ENCODE measurements at regions not wholly inside any gene's neighbourhood (a gene's known extent, or its start where the extent isn't known, plus 50 kb on each side); places are given as distances from the start of the nearest gene placed in this dataset.

DNA sequence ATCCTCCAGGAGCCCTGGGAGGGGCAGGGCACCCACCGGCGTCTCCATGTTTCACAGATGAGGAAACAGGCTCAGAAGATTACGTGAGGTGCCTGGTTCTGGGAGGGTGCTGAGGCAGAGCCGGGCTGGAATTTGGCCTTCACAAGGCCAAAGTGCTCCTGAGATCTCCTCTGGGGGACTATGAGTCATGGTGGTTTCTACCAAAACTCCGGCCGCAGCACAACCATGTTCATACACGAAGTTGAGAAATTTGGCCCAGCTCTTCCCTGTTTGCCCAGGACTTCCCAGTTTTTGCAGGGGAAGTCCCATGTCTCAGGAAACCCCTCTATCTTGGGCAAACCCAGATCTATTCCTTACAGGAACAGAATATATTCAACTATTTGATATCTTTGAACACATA is 172.9 kb upstream of the CDYL start:
- Histone ChIP-seq H3K4me3 (no peak overlapping the region), H3K27ac (no peak overlapping the region), H3K9me3 (no peaks in the 10 kb centered on the region), H3K36me3 (no peaks in the 10 kb centered on the region), H3K4me1 (peaks cover 0 to 10% (median 7%) of the 10 kb centered on the region in 4 donors), H3K27me3 (no peaks in the 10 kb centered on the region)
- peak; percentile 81 for DNase-seq
- WGBS, 2 donors, result 79 to 84% methylated on average over 7 of the region's 7 CpGs
- TF ChIP-seq POLR2AphosphoS5 (IDR thresholded peaks at IDR 0.05), result peak in 1 of 4 donors; percentile 18
- TF ChIP-seq, protein P1, sequence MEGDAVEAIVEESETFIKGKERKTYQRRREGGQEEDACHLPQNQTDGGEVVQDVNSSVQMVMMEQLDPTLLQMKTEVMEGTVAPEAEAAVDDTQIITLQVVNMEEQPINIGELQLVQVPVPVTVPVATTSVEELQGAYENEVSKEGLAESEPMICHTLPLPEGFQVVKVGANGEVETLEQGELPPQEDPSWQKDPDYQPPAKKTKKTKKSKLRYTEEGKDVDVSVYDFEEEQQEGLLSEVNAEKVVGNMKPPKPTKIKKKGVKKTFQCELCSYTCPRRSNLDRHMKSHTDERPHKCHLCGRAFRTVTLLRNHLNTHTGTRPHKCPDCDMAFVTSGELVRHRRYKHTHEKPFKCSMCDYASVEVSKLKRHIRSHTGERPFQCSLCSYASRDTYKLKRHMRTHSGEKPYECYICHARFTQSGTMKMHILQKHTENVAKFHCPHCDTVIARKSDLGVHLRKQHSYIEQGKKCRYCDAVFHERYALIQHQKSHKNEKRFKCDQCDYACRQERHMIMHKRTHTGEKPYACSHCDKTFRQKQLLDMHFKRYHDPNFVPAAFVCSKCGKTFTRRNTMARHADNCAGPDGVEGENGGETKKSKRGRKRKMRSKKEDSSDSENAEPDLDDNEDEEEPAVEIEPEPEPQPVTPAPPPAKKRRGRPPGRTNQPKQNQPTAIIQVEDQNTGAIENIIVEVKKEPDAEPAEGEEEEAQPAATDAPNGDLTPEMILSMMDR (IDR thresholded peaks at IDR 0.05), result no peak
- intact Hi-C loops (cut with DNase I), result no loop called here

DNA sequence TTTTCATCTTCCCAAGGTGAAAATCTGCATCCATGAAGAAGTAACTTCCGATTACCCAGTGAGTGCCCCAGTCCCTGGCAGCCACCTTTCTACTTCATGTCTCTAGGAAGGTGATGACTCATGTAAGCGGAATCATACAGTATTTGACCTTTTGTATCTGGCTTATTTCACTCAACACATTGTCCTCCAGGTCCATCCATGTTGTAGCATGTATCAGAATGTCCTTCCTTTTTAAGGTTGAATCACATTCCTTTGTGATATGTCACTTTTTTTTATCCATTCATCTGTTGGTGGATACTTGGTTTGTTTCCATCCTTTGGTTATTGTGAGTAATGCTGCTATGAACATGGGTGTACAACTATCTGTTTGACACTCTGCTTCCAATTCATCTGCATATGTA is 176.3 kb upstream of the CDYL start:
- Histone ChIP-seq H3K9me3 (no peaks in the 10 kb centered on the region), H3K27ac (no peak overlapping the region), H3K36me3 (no peaks in the 10 kb centered on the region), H3K27me3 (no peaks in the 10 kb centered on the region), H3K4me3 (no peak overlapping the region), H3K4me1 (no peaks in the 10 kb centered on the region)
- DNase-seq, result no peak
- WGBS, 2 donors, result 97 to 98% methylated on average over 2 of the region's 2 CpGs
- intact Hi-C loops (cut with DNase I), result no loop called here
- TF ChIP-seq, protein P1 (IDR thresholded peaks at IDR 0.05), result no peak
- TF ChIP-seq POLR2AphosphoS5 (IDR thresholded peaks at IDR 0.05) (no peak), EP300 (IDR thresholded peaks at IDR 0.05) (no peak), POLR2A (IDR thresholded peaks at IDR 0.05) (no peak)

DNA sequence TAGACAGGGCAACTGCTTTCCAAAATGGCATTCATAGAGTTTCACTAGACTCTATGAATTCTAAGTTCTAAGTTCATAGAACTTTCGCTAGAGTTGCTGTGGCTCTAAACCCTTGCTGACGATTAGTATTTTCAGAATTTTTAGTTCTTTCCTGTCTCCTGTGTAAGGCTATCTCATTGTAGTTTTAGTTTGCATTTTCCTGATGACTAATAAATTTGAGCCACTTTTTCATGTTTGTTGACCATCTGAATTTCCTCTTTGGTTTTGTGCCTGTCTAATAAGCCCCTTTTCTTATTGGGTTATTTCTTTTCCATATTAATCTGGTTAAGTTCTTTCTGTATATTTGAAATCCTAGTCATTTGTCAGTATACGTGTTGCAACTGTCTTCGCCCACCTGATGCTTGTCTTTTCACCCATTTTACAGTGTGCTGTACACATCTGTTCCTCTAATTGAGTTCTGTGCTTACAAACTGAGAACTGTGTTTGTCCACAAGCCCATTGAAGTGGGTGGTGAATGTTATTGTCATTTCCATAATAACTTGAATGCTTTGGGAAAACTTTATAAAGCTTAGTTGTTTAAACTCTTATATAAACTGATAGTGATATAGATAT is 177.7 kb upstream of the CDYL start:
- Histone ChIP-seq H3K4me3 (no peak overlapping the region), H3K27me3 (no peaks in the 10 kb centered on the region), H3K36me3 (no peaks in the 10 kb centered on the region), H3K4me1 (no peaks in the 10 kb centered on the region), H3K9me3 (no peaks in the 10 kb centered on the region), H3K27ac (no peak overlapping the region)
- WGBS, 2 donors, result 90 to 97% methylated on average over 4 of the region's 4 CpGs
- TF ChIP-seq POLR2AphosphoS5 (IDR thresholded peaks at IDR 0.05) (no peak), POLR2A (IDR thresholded peaks at IDR 0.05) (no peak), EP300 (IDR thresholded peaks at IDR 0.05) (no peak)
- TF ChIP-seq, protein P1 (IDR thresholded peaks at IDR 0.05), result no peak
- DNase-seq, result no peak
- intact Hi-C loops (cut with DNase I), result no loop called here

DNA sequence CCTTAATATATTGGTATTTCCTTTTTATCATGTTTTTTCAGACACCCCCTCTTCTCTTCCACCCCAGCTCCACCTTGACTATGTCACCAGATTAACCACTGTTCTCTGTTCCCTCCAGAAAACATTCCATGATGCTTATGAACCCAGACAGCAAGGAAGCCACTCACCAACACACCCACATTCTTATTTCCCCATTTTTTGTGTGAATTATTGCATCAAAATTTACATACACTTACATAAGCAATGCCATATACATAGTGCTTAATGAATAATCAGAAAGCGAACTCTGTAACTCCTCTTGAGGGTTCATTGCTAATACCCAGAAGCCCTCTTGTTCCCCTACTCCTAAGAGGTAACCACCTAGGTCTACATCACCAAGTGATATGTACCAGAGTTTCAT is 182.3 kb upstream of the CDYL start:
- H3K27ac ChIP-seq, result no peak overlapping the region
- TF ChIP-seq, protein P1 (IDR thresholded peaks at IDR 0.05), result no peak
- TF ChIP-seq POLR2AphosphoS5 (IDR thresholded peaks at IDR 0.05), result no peak
- TF ChIP-seq POLR2A (IDR thresholded peaks at IDR 0.05), result no peak
- no peak for TF ChIP-seq EP300 (IDR thresholded peaks at IDR 0.05)
- H3K9me3 ChIP-seq, result no peaks in the 10 kb centered on the region
- H3K4me1 ChIP-seq, result no peaks in the 10 kb centered on the region
- H3K36me3 ChIP-seq, result no peaks in the 10 kb centered on the region
- no peak overlapping the region for H3K4me3 ChIP-seq
- DNase-seq, result no peak
- 87 to 93% methylated on average over 1 of the region's 1 CpG for WGBS, 2 donors
- no peaks in the 10 kb centered on the region for H3K27me3 ChIP-seq
- intact Hi-C loops (cut with DNase I), result no loop called here

DNA sequence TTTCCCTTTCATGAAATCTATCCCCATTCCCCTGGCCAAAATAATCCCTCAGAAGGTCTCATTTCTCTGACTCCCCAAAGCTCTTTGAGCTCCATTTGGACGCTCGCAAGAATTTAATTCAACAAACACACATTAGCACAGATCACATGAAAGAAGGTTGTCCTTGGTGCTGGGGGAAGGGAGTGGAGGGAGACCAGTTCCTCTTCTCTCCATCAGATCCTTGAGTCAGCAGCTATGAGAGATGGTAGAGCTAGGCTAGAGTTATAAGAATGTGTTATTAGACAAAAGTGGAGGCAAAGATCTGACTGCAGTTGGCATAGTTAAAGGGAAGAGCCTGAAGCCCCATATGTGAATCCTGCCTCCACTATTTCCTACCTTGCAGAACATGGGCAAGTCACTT is 184.2 kb upstream of the CDYL start:
- Histone ChIP-seq H3K4me3 (no peak overlapping the region), H3K36me3 (no peaks in the 10 kb centered on the region), H3K27ac (no peak overlapping the region), H3K4me1 (no peaks in the 10 kb centered on the region), H3K9me3 (no peaks in the 10 kb centered on the region), H3K27me3 (no peaks in the 10 kb centered on the region)
- TF ChIP-seq EP300 (IDR thresholded peaks at IDR 0.05), result no peak
- TF ChIP-seq, protein P1 (IDR thresholded peaks at IDR 0.05), result no peak
- no peak for TF ChIP-seq POLR2A (IDR thresholded peaks at IDR 0.05)
- no peak for TF ChIP-seq POLR2AphosphoS5 (IDR thresholded peaks at IDR 0.05)
- 91 to 94% methylated on average over 2 of the region's 2 CpGs for WGBS, 2 donors
- intact Hi-C loops (cut with DNase I), result no loop called here
- no peak for DNase-seq

Measured in sigmoid colon (tissue), 6 donors.